Activated T-cell treated with anti-CD3 and anti-CD28 coated beads, Interleukin-2, amount 50 U/mL, for 4 hours (primary cell): ENCODE measurements at regions not wholly inside any gene's neighbourhood (a gene's known extent, or its start where the extent isn't known, plus 50 kb on each side); places are given as distances from the start of the nearest gene placed in this dataset.

Source experiments
- ATAC-seq, 2 donors: fragments of 200-7000 bp; cut with Tn5 transposase; one replicate each; pipeline ENCODE4 v1.10.0; 2021
- DNase-seq: peaks from one replicate; pipeline ENCODE4 v3.0.0-alpha.2; 2020
- H3K27me3 Mint-ChIP-seq: one replicate; pipeline ENCODE4 v1.8.0; 2021; ENCODE audit warnings: low read depth, mixed read lengths
- H3K36me3 Mint-ChIP-seq: one replicate; pipeline ENCODE4 v1.8.0; 2022; ENCODE audit warnings: mixed read lengths; ENCODE audit not compliant: insufficient read depth
- H3K4me1 Mint-ChIP-seq: one replicate; pipeline ENCODE4 v1.8.0; 2021; ENCODE audit warnings: low read depth, mixed read lengths
- H3K4me3 Mint-ChIP-seq: one replicate; pipeline ENCODE4 v1.8.0; 2021; ENCODE audit warnings: mild to moderate bottlenecking, moderate library complexity, mixed read lengths
- H3K9me3 Mint-ChIP-seq: one replicate; pipeline ENCODE4 v1.8.0; 2021; ENCODE audit warnings: mixed read lengths

DNA sequence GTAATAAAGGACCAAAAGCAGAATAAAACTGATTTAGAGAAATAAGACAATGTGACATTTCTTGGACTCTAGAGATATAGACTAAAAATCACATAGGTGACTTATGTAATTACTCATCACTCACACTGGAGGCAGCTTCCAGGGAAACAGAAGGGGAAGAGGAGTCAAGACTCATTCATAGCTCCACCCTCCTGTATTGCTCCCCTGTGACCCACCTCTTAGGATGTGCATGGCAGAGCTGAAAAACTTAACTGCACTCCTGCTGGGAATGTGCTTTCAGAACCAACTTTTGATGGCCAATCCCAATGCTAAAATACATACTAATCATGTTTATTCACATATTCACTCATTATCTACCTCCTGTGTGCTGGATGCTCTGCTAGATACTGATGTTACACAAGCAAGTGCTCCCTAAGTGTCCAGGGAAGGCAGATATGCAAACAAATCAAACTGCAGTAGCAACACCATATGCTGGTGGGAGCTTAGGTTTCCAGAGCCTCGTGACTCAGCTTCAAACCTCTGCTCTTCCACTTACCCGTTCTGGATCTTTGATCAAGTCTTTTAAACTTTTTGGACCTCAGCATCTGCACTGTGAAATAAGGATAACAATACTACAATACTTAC is 316.1 kb downstream of the GALC start:
- H3K9me3 Mint-ChIP-seq, result peaks cover 4% of the 10 kb centered on the region
- H3K36me3 Mint-ChIP-seq, result no peaks in the 10 kb centered on the region
- no peak for ATAC-seq
- no peaks in the 10 kb centered on the region for H3K27me3 Mint-ChIP-seq
- no peak overlapping the region for H3K4me3 Mint-ChIP-seq
- no peaks in the 10 kb centered on the region for H3K4me1 Mint-ChIP-seq
- DNase-seq, result no peak

DNA sequence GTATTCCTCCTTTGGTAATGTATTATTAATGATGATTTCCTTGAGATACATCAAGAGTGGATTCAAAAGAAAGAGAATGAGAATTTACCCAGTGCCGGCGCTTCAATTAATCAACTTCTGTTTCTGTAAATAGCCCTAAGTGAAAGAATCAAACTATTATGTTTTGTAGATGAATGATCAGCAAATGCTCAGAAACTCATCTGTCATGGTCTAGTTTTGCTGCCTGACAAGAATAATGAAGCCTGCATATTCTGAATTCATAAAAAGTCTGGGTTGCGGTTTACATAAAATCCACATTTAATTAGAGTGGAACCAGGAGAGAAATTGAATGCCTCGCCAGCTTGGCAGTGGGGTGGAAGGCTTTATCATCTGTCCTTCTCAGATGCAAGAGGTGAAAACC is 325.3 kb downstream of the GALC start:
- Mint-ChIP-seq H3K36me3 (no peaks in the 10 kb centered on the region), H3K27me3 (no peaks in the 10 kb centered on the region), H3K4me3 (no peak overlapping the region), H3K9me3 (peaks cover 5% of the 10 kb centered on the region), H3K4me1 (no peaks in the 10 kb centered on the region)
- DNase-seq (no peak), ATAC-seq (no peak)

DNA sequence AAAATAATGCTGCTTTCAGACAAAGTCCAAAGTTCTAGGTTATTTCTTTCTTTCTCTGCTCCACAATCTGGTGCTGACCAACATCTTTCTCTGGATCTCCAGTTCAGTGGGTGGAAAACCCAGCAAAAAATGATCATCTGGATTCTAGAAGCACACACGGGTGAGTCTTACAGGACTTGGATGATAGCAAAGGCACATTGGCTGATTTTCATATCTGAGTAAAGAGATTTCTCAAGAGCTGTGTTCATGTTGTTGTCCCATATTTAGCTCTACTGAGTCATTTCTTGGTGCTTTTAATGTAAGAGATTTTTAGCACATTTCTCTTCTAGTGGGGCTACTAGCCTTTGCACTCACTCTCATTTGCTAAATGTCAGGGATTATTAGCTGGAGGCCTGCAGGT is 336.7 kb downstream of the GALC start:
- Mint-ChIP-seq H3K4me3 (no peak overlapping the region), H3K9me3 (peaks cover 14% of the 10 kb centered on the region), H3K4me1 (no peaks in the 10 kb centered on the region), H3K27me3 (peaks cover 3% of the 10 kb centered on the region), H3K36me3 (no peaks in the 10 kb centered on the region)
- DNase-seq, result no peak
- no peak for ATAC-seq

DNA sequence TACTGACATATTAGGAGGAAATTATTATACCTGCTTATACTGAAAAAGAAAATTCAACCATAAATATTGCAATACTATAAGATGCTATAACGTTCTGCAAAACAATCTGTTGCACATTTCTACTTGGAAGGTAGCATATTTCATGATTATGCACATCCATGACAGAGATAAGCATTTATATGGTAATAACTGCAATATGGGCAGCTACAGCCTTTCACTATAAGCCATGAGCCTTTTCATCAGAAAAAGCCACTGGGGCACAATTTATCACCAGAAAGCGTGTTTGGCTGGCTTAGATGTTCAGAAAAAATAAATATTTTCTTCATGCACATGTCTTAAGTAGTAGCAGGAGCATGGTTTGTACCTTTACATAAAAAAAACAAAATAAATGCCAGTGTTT is 340.7 kb downstream of the GALC start:
- no peaks in the 10 kb centered on the region for H3K36me3 Mint-ChIP-seq
- no peaks in the 10 kb centered on the region for H3K4me1 Mint-ChIP-seq
- peaks cover 3% of the 10 kb centered on the region for H3K27me3 Mint-ChIP-seq
- DNase-seq, result no peak
- H3K4me3 Mint-ChIP-seq, result no peak overlapping the region
- ATAC-seq, result no peak
- H3K9me3 Mint-ChIP-seq, result peaks cover 17% of the 10 kb centered on the region

DNA sequence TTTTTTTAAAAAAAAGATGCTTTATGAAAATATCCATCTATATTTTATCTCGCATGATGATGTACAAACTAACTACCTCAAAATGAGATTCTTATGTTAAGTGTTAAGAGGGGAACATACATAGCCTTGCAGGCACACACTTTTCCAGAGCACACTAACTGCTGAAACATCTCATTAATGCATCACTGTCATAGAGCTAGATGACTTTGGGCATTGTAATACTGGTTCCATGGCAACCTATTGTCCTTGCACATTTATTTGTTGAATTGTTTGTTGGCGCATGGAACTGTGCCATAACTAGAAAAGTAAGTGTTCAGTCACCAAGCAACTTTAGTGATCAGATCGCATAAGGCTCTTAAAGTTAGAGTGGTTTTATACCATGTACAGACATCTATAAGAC is 348.3 kb downstream of the GALC start:
- DNase-seq, result no peak
- Mint-ChIP-seq H3K4me3 (no peak overlapping the region), H3K4me1 (no peaks in the 10 kb centered on the region), H3K9me3 (peaks cover 9% of the 10 kb centered on the region), H3K36me3 (no peaks in the 10 kb centered on the region), H3K27me3 (no peaks in the 10 kb centered on the region)
- no peak for ATAC-seq

DNA sequence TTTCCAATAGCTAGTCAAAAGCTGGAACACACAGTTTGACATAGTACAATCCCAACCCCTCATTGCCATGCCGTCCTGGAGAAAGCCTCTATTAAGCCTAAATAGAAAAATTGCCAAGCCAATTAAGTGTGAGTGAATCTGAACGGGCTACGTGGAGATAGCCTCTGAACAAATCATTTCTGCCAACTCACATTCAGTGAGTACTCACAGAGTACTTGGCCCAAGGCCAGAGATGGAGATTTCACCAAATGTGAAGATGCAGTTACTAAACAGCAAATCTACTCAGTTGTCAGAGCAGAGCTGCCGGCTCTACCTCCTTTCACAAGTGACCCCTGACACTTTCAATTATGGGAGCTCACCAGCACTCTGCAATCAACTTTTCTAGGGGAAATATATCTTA is 350.0 kb downstream of the GALC start:
- no peaks in the 10 kb centered on the region for H3K9me3 Mint-ChIP-seq
- no peaks in the 10 kb centered on the region for H3K4me1 Mint-ChIP-seq
- peaks cover 4% of the 10 kb centered on the region for H3K27me3 Mint-ChIP-seq
- DNase-seq (no peak), ATAC-seq (no peak)
- no peaks in the 10 kb centered on the region for H3K36me3 Mint-ChIP-seq
- no peak overlapping the region for H3K4me3 Mint-ChIP-seq

DNA sequence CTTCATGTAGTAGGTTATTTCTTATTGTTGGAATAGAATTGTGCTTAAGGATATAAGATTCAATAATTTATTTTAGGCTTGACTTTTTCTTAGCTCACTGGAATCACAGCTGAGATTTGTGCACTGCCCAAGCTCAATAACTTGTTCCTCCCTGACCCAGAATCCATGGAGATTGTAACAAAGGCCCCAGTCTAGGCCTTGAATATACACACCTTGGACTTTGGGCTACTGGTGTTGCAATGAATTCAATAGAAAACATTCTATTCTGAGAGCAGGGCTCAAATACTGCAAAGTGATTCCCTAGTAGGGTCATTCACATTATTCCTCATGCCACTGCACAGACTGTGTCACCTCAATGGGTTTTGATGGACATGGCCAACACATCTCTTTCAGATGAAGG is 352.4 kb downstream of the GALC start:
- H3K4me1 Mint-ChIP-seq, result no peaks in the 10 kb centered on the region
- H3K36me3 Mint-ChIP-seq, result no peaks in the 10 kb centered on the region
- no peaks in the 10 kb centered on the region for H3K9me3 Mint-ChIP-seq

DNA sequence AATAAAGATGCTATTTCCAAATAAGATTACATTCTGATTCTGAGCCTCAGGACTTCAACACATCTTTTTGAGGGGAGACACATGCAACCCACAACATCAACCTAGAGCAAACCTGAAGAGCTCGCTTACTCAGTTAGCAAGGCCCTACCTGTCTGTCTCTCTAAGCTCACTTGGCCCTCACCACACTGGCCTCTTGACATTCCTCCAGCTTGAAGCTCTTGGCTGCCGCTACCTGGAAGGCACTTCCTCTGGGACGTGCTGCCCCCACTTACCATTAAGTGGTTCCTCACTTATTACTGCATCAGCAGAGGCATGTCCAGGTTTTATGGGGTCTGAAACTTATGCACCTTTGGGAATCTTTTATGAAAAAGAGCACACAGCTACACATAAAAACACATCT is 354.8 kb downstream of the GALC start:
- Mint-ChIP-seq H3K4me1 (no peaks in the 10 kb centered on the region), H3K36me3 (no peaks in the 10 kb centered on the region), H3K27me3 (peaks cover 4% of the 10 kb centered on the region), H3K9me3 (peaks cover 5% of the 10 kb centered on the region), H3K4me3 (no peak overlapping the region)
- ATAC-seq (no peak), DNase-seq (no peak)

More for the DNA sequence above, 352.4 kb downstream of the GALC start:
- Mint-ChIP-seq H3K27me3 (peaks cover 4% of the 10 kb centered on the region), H3K4me3 (no peak overlapping the region)
- ATAC-seq (no peak), DNase-seq (no peak)

DNA sequence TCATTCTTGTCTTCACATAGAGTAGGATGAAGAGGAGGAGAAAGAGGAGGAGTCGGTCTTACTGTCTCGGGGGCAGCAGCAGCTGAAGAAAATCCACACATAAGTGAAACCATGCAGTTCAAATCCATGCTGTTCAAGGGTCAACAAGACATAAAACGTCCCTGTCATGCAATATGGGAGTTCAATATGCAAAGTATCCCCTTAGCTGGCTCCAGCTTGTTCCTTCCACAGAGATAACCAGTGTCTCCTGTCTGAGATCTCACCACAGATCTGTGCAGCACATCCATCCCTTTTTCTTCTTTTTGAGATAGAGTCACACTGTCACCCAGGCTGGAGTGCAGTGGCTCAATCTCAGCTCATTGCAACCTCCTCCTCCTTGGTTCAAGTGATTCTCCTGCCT is 357.5 kb downstream of the GALC start:
- DNase-seq, result no peak
- ATAC-seq, result no peak
- Mint-ChIP-seq H3K4me1 (no peaks in the 10 kb centered on the region), H3K36me3 (no peaks in the 10 kb centered on the region), H3K27me3 (peaks cover 4% of the 10 kb centered on the region), H3K4me3 (no peak overlapping the region), H3K9me3 (peaks cover 5% of the 10 kb centered on the region)

DNA sequence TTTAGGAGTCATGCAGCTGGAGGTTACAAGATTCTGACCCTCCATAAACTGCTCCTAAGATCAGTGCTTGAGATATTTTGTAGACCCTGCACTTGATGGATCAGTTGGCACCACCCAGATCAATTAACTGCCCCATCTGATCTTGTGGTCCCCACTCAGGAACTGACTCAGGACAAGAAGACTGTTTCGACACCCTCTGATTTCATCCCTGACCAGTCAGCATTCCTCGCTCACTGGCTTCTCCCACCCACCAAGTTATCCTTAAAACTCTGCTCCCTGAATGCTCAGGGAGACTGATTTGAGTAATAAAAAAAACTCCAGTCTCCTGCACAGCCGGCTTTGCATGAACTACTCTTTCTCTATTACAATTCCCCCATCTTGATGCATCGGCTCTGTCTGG is 360.2 kb downstream of the GALC start:
- H3K4me1 Mint-ChIP-seq, result no peaks in the 10 kb centered on the region
- DNase-seq (no peak), ATAC-seq (no peak)
- H3K9me3 Mint-ChIP-seq, result peaks cover 5% of the 10 kb centered on the region
- H3K4me3 Mint-ChIP-seq, result no peak overlapping the region
- H3K27me3 Mint-ChIP-seq, result no peaks in the 10 kb centered on the region
- H3K36me3 Mint-ChIP-seq, result no peaks in the 10 kb centered on the region

DNA sequence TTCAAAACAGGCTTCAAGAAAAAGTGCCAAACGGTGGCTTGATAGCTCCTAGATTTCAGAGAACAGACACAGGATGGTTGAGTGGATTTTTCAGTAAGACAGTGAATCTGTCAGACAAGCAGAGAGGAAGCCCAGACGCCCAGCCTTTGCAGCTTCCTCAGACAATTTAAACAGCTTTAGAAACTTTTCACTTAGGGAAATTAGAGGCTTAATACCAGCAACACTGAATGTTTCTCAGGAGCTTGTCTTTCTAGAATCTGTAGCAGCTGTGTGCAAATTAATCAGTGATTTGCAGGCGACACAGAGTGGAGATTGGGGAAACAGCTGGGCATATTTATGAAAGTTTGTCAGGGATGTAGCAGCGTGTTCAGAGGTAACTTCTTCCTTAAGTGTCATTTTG is 362.1 kb downstream of the GALC start:
- DNase-seq, result no peak
- no peaks in the 10 kb centered on the region for H3K36me3 Mint-ChIP-seq
- no peaks in the 10 kb centered on the region for H3K27me3 Mint-ChIP-seq
- no peak for ATAC-seq
- no peak overlapping the region for H3K4me3 Mint-ChIP-seq
- no peaks in the 10 kb centered on the region for H3K4me1 Mint-ChIP-seq
- H3K9me3 Mint-ChIP-seq, result peaks cover 9% of the 10 kb centered on the region

DNA sequence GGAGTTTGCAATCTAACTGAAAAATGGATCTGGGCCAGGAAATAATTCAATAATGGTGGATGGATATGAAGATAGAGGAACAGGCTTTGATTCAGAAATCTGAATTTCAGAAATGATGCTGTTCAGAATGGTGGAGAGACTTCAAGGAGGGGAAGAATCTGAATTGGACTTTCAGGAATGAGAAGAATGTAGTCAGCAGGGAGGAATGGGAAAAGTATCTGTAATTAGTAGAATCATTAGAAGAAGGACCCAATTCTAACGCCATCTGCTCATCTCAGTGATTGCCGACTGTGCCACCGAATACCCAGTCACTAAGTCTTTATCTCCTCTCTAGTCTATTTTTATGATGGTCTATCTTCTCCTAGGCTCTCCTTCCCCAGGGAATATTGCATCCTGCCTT is 363.2 kb downstream of the GALC start:
- H3K4me1 Mint-ChIP-seq, result no peaks in the 10 kb centered on the region

DNA sequence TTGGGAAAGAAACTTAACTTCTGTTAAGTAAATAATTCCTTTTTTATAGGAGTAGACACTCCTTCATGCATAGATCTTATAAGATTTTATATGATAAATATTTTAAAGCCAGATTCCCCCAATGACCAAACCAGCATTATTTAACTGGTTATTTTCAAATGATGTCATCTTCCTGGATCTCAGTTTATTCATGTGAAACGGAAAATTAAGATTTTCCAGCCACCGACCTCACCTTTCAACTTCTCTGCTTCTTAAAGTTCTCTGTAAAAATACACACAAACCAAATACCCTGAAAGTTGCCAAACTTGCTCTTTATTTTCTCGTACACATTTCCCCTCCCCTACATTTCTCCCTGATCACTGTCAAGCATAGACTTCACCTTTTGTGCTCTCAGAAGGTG is 364.2 kb downstream of the GALC start:
- H3K27me3 Mint-ChIP-seq, result no peaks in the 10 kb centered on the region
- H3K4me1 Mint-ChIP-seq, result no peaks in the 10 kb centered on the region
- no peak for DNase-seq
- no peak overlapping the region for H3K4me3 Mint-ChIP-seq
- H3K36me3 Mint-ChIP-seq, result no peaks in the 10 kb centered on the region
- no peak for ATAC-seq
- peaks cover 4% of the 10 kb centered on the region for H3K9me3 Mint-ChIP-seq

More for the DNA sequence above, 363.2 kb downstream of the GALC start:
- H3K27me3 Mint-ChIP-seq, result no peaks in the 10 kb centered on the region
- ATAC-seq (no peak), DNase-seq (no peak)
- no peaks in the 10 kb centered on the region for H3K36me3 Mint-ChIP-seq
- H3K4me3 Mint-ChIP-seq, result no peak overlapping the region
- peaks cover 9% of the 10 kb centered on the region for H3K9me3 Mint-ChIP-seq

DNA sequence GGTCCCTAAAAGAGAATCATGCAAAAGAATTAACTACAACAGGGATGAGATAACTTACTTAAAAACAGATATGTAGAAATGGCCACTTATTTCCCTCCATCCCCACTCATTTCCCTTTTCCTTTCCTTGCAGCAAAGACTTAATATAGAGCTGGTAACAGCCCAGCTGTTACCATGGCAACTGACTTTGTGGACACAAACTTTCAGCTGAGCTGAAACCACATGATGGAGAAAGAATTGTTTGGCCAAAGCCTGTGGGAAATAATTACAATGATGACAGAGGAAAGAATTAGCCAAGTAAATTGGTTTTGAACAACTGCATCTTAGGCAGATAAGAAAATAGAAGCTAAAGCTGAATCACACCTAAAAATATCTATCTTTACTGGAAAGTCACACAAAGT is 364.9 kb downstream of the GALC start:
- Mint-ChIP-seq H3K9me3 (peaks cover 5% of the 10 kb centered on the region), H3K4me3 (no peak overlapping the region), H3K4me1 (no peaks in the 10 kb centered on the region), H3K27me3 (no peaks in the 10 kb centered on the region), H3K36me3 (no peaks in the 10 kb centered on the region)
- ATAC-seq (no peak), DNase-seq (no peak)

DNA sequence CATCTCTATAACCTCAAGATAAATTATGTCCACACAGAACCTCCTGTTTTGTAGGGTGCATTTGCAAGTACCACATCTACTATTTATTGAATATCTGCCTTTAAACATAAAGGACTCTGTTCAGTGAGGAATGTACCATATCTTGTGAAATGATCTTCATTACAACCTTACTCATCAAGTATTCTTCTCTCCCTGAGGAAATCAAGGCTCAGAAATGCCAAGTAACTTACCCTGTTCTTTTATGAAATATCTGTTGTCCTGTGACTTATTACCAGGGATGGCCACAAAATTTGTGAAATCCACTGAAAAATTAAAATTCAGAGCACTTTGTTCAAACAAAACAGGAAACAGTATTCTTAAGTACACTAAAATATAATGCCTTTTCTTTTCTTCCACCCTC is 366.7 kb downstream of the GALC start:
- no peak overlapping the region for H3K4me3 Mint-ChIP-seq
- ATAC-seq (no peak), DNase-seq (no peak)
- H3K9me3 Mint-ChIP-seq, result peaks cover 17% of the 10 kb centered on the region
- no peaks in the 10 kb centered on the region for H3K4me1 Mint-ChIP-seq
- no peaks in the 10 kb centered on the region for H3K27me3 Mint-ChIP-seq
- no peaks in the 10 kb centered on the region for H3K36me3 Mint-ChIP-seq

DNA sequence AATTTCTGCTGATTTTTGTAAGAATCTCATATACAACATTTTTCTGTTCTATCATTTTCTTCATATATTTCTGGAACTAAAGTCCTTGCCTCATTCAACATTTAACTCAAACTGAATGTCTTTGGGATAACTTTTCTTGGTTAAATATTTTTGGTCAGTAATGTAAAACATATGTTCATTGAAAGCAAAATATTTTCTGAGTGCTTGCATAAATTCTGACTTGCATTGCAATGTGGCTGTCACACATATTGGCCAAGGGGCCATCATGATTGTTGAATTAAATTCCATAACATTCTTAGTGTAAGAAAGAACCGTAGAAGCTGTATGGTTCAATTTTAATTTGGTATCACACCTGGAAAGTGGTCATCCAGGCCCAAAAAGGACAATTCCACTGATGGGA is 369.4 kb downstream of the GALC start:
- no peak for DNase-seq
- ATAC-seq, result no peak
- Mint-ChIP-seq H3K4me3 (no peak overlapping the region), H3K27me3 (no peaks in the 10 kb centered on the region), H3K36me3 (no peaks in the 10 kb centered on the region), H3K4me1 (no peaks in the 10 kb centered on the region), H3K9me3 (peaks cover 23% of the 10 kb centered on the region)
